ENCODE measurements at regions not wholly inside any gene's neighbourhood (a gene's known extent, or its start where the extent isn't known, plus 50 kb on each side); places are given as distances from the start of the nearest gene placed in this dataset.

DNA sequence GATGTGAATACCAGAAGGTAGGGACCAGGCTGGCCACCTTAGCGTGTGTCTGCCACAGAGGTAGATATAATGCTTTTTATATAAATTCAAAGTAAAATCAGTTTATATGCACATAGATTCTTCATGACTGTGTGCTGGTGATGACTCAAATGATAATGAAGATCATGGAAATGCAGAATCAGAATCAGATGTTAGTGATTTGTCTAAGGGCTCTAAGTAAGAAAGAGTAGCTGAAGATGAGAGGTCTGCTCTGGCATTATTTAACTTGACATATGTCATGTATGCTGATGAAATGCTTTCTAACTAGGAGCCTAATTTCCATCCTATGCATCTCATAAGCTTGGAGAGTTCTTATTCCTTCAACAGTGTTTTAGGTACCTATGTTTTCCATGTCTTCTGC, 50.3 kb upstream of the DPH6 start:
- H3K4me3 Mint-ChIP-seq = no peak overlapping the region
- TF ChIP-seq CTCF (conservative IDR thresholded peaks at IDR 0.05) = no peak
- Histone ChIP-seq H3K79me1 (ENCODE audit: insufficient read depth, low read depth, low read length, poor library complexity, severe bottlenecking) (no peaks in the 10 kb centered on the region), H2AK5ac (ENCODE audit: insufficient read length, low read length) (no peak overlapping the region), H3K27me3 (ENCODE audit: insufficient read depth, low read length) (no peaks in the 10 kb centered on the region), H3K23me2 (ENCODE audit: insufficient read length, low read depth, low read length, poor library complexity, severe bottlenecking) (no peaks in the 10 kb centered on the region), H2BK12ac (ENCODE audit: insufficient read length, low read depth, low read length) (no peak overlapping the region), H3K14ac (ENCODE audit: insufficient read depth, low read length) (no peak overlapping the region), H4K20me1 (ENCODE audit: control insufficient read depth, insufficient read depth, insufficient read length) (no peaks in the 10 kb centered on the region), H2BK5ac (ENCODE audit: insufficient read length, low read length) (no peak overlapping the region), H3K4me2 (ENCODE audit: insufficient read depth, insufficient read length, low read length) (no peak overlapping the region), H3K79me2 (ENCODE audit: insufficient read depth, low read length) (no peaks in the 10 kb centered on the region), H2BK15ac (ENCODE audit: low read depth, low read length) (no peak overlapping the region), H3K23ac (ENCODE audit: insufficient read length, low read depth, low read length) (no peak overlapping the region), H3K18ac (ENCODE audit: insufficient read length, low read depth, low read length) (no peak overlapping the region), H3T11ph (ENCODE audit: low read length) (no peak overlapping the region), H3K4ac (ENCODE audit: low read depth, low read length) (no peak overlapping the region), H3K9me3 (ENCODE audit: control insufficient read depth, low read depth, low read length) (no peaks in the 10 kb centered on the region), H3K9ac (ENCODE audit: extremely low read depth, insufficient read length, low read length) (no peak overlapping the region), H2BK120ac (ENCODE audit: low read depth, low read length, poor library complexity, severe bottlenecking) (no peak overlapping the region), H4K8ac (replicated peaks; ENCODE audit: insufficient read length, low read depth, low read length) (no peak overlapping the region), H2BK20ac (ENCODE audit: low read depth, low read length, poor library complexity, severe bottlenecking) (no peak overlapping the region), H4K91ac (ENCODE audit: insufficient read length, low read depth, low read length) (no peak overlapping the region), H3K27ac (ENCODE audit: insufficient read length, low read depth, low read length) (no peak overlapping the region), H4K5ac (ENCODE audit: insufficient read length, low read depth, low read length) (no peak overlapping the region), H3K56ac (ENCODE audit: insufficient read length, low read depth, low read length) (no peak overlapping the region), H2AFZ (ENCODE audit: low read length) (no peak overlapping the region), H3K4me1 (ENCODE audit: insufficient read depth, low read length) (no peaks in the 10 kb centered on the region)
- no peaks in the 10 kb centered on the region for H3K27me3 Mint-ChIP-seq (ENCODE audit: low read depth)
- no CpG with 5 or more reads among the region's 1 CpG for WGBS (ENCODE audit: extremely low coverage, insufficient read length, low lambda C conversion rate)
- H3K27ac Mint-ChIP-seq = no peak overlapping the region
- H3K4me1 Mint-ChIP-seq = no peaks in the 10 kb centered on the region
- H3K36me3 Mint-ChIP-seq (ENCODE audit: insufficient read depth in 1 of 3, low read depth in 3 of 3) = peaks cover 3 to 6% (median 4%) of the 10 kb centered on the region in 3 experiments; a peak in 6 of 7 replicates
- no peak for DNase-seq
- H3K9me3 Mint-ChIP-seq = peaks cover 5 to 7% of the 10 kb centered on the region in 2 experiments

Data from H9 (cell line).